Endodermal cell (in vitro differentiated cells): ENCODE measurements at regions not wholly inside any gene's neighbourhood (a gene's known extent, or its start where the extent isn't known, plus 50 kb on each side); places are given as distances from the start of the nearest gene placed in this dataset.
A peak's percentile ranks its signal among the peaks of the same experiment; 100 is the strongest.

Experiments used
- DNase-seq: peaks from one replicate; pipeline ENCODE4 v3.0.0-alpha.2; 2017
- H3K27ac ChIP-seq: 2 replicates; pipeline ENCODE4 v1.5.1; 2013; ENCODE audit warnings: mild to moderate bottlenecking, low read depth, low read length, moderate library complexity
- H3K27me3 ChIP-seq: 2 replicates; pipeline ENCODE4 v1.6.1; 2013; ENCODE audit warnings: mild to moderate bottlenecking, low read length, moderate library complexity; ENCODE audit not compliant: insufficient read depth, control insufficient read depth, poor library complexity, severe bottlenecking
- H3K36me3 ChIP-seq: 2 replicates; pipeline ENCODE4 v1.7.0; 2013; ENCODE audit warnings: mild to moderate bottlenecking, low read length, moderate library complexity; ENCODE audit not compliant: control insufficient read depth, insufficient read depth
- H3K4me1 ChIP-seq: one replicate; pipeline ENCODE4 v1.7.0; 2013; ENCODE audit warnings: low read length; ENCODE audit not compliant: control insufficient read depth, insufficient read depth
- H3K4me3 ChIP-seq: 2 replicates; pipeline ENCODE4 v1.5.1; 2013; ENCODE audit warnings: mild to moderate bottlenecking, low read length, moderate library complexity
- H3K9ac ChIP-seq: 2 replicates; pipeline ENCODE4 v1.6.1; 2013; ENCODE audit warnings: mild to moderate bottlenecking, low read length, moderate library complexity; ENCODE audit not compliant: poor library complexity, severe bottlenecking; ENCODE audit errors: extremely low read depth
- H3K9me3 ChIP-seq: 2 replicates; pipeline ENCODE4 v1.6.1; 2013; ENCODE audit warnings: mild to moderate bottlenecking, low read length, moderate library complexity; ENCODE audit not compliant: control insufficient read depth
- H3K27ac Mint-ChIP-seq: 2 replicates; pipeline ENCODE4 v1.8.0; 2020; ENCODE audit warnings: mixed read lengths
- H3K27me3 Mint-ChIP-seq: 2 replicates; pipeline ENCODE4 v1.8.0; 2021; ENCODE audit warnings: mild to moderate bottlenecking, mixed read lengths; ENCODE audit not compliant: insufficient read depth
- H3K36me3 Mint-ChIP-seq: 2 replicates; pipeline ENCODE4 v1.8.0; 2020; ENCODE audit warnings: low read depth, mixed read lengths
- H3K4me1 Mint-ChIP-seq: 2 replicates; pipeline ENCODE4 v1.8.0; 2020; ENCODE audit warnings: mixed read lengths
- H3K4me3 Mint-ChIP-seq: 2 replicates; pipeline ENCODE4 v1.8.0; 2020; ENCODE audit warnings: mild to moderate bottlenecking, moderate library complexity, mixed read lengths
- H3K9me3 Mint-ChIP-seq: 2 replicates; pipeline ENCODE4 v1.8.0; 2020; ENCODE audit warnings: mild to moderate bottlenecking, mixed read lengths
- CTCF ChIP-seq: fragments of 200-600 bp; sonication (generic); conservative IDR thresholded peaks from 2 replicates; pipeline ENCODE4 v1.5.0; 2021; ENCODE audit warnings: antibody characterized with exemption, mild to moderate bottlenecking
- WGBS, 2 experiments: methylation state at CpG; one replicate each; pipeline versions ENCODE4 v1.1.5 to v1.1.7; 2013; ENCODE audit warnings: missing lambda C conversion rate in 2 of 2, mixed read lengths in 1 of 2; ENCODE audit not compliant: insufficient coverage in 1 of 2, insufficient read length in 1 of 2; 5-methylcytosine and 5-hydroxymethylcytosine counted together

GRCh38 chr2:128441341-128442052, 122.8 kb upstream of the HS6ST1 start:
- Histone ChIP-seq H3K27me3 (no peaks in the 10 kb centered on the region), H3K27ac (no peak overlapping the region), H3K4me3 (no peak overlapping the region), H3K4me1 (peaks cover 4% of the 10 kb centered on the region), H3K9ac (no peak overlapping the region), H3K36me3 (no peaks in the 10 kb centered on the region), H3K9me3 (no peaks in the 10 kb centered on the region)
- Mint-ChIP-seq H3K4me1 (peaks cover 14% of the 10 kb centered on the region), H3K27ac (no peak overlapping the region), H3K27me3 (peaks cover 4% of the 10 kb centered on the region), H3K36me3 (no peaks in the 10 kb centered on the region), H3K9me3 (no peaks in the 10 kb centered on the region), H3K4me3 (no peak overlapping the region)
- no peak for TF ChIP-seq CTCF
- peak; percentile 45 for DNase-seq
- 92 to 95% methylated on average over 8 to 18 of the region's 18 CpGs for WGBS, 2 experiments

- H3K36me3 ChIP-seq, result no peaks in the 10 kb centered on the region
- Mint-ChIP-seq H3K36me3 (no peaks in the 10 kb centered on the region), H3K27me3 (peaks cover 4% of the 10 kb centered on the region), H3K9me3 (no peaks in the 10 kb centered on the region), H3K4me3 (peak overlapping the region; percentile 22), H3K4me1 (peaks cover 14% of the 10 kb centered on the region), H3K27ac (peak overlapping the region; percentile 70)
- H3K27ac ChIP-seq, result no peak overlapping the region
- H3K9me3 ChIP-seq, result no peaks in the 10 kb centered on the region
- no peak overlapping the region for H3K4me3 ChIP-seq
- H3K9ac ChIP-seq, result no peak overlapping the region
- WGBS, 2 experiments, result 65 to 73% methylated on average over 6 to 8 of the region's 8 CpGs
- peaks cover 4% of the 10 kb centered on the region for H3K4me1 ChIP-seq
- no peak for TF ChIP-seq CTCF
- DNase-seq, result peak; percentile 60
- no peaks in the 10 kb centered on the region for H3K27me3 ChIP-seq
Measured at GRCh38 chr2:128442053-128442751, 123.5 kb upstream of the HS6ST1 start.

GRCh38 chr2:128442891-128443302, 124.2 kb upstream of the HS6ST1 start:
- H3K4me1 ChIP-seq, result peaks cover 4% of the 10 kb centered on the region
- Mint-ChIP-seq H3K36me3 (no peaks in the 10 kb centered on the region), H3K27me3 (peaks cover 4% of the 10 kb centered on the region), H3K4me1 (peaks cover 14% of the 10 kb centered on the region), H3K27ac (peak overlapping the region; percentile 70), H3K9me3 (no peaks in the 10 kb centered on the region), H3K4me3 (peak overlapping the region; percentile 22)
- no peaks in the 10 kb centered on the region for H3K36me3 ChIP-seq
- no peaks in the 10 kb centered on the region for H3K27me3 ChIP-seq
- no peak overlapping the region for H3K4me3 ChIP-seq
- H3K9ac ChIP-seq, result no peak overlapping the region
- 46 to 63% methylated on average over 9 to 10 of the region's 10 CpGs for WGBS, 2 experiments
- peak; percentile 75 for DNase-seq
- no peak for TF ChIP-seq CTCF
- no peak overlapping the region for H3K27ac ChIP-seq
- no peaks in the 10 kb centered on the region for H3K9me3 ChIP-seq
